ENCODE measurements at regions not wholly inside any gene's neighbourhood (a gene's known extent, or its start where the extent isn't known, plus 50 kb on each side); places are given as distances from the start of the nearest gene placed in this dataset.

GRCh38 chr11:19368726-19369375 lies 128.1 kb upstream of the E2F8 start:
- DNase-seq (ENCODE audit: low spot score), result no peak

GRCh38 chr11:19366992-19367709 lies 126.4 kb upstream of the E2F8 start:
- DNase-seq (ENCODE audit: low spot score), result no peak

GRCh38 chr11:19365743-19366410 lies 125.1 kb upstream of the E2F8 start:
- DNase-seq (ENCODE audit: low spot score), result no peak

- DNase-seq (ENCODE audit: low spot score), result peak; percentile 60
Measured at GRCh38 chr11:19359221-19360000, 118.7 kb upstream of the E2F8 start.

- DNase-seq (ENCODE audit: low spot score), result no peak
Measured at GRCh38 chr11:19357943-19358342, 117.2 kb upstream of the E2F8 start.

GRCh38 chr11:19355601-19356000 lies 114.9 kb upstream of the E2F8 start:
- no peak for DNase-seq (ENCODE audit: low spot score)

GRCh38 chr11:19353287-19353850 lies 112.6 kb upstream of the E2F8 start:
- DNase-seq (ENCODE audit: low spot score), result no peak

- DNase-seq (ENCODE audit: low spot score), result no peak
Measured at GRCh38 chr11:19352771-19353160, 112.0 kb upstream of the E2F8 start.

- no peak for DNase-seq (ENCODE audit: low spot score)
Measured at GRCh38 chr11:19352072-19352770, 111.5 kb upstream of the E2F8 start.

- DNase-seq (ENCODE audit: low spot score), result no peak
Measured at GRCh38 chr11:19351426-19351825, 110.7 kb upstream of the E2F8 start.

- no peak for DNase-seq (ENCODE audit: low spot score)
Measured at GRCh38 chr11:19350160-19350559, 109.4 kb upstream of the E2F8 start.

GRCh38 chr11:19349340-19350025 lies 108.7 kb upstream of the E2F8 start:
- no peak for DNase-seq (ENCODE audit: low spot score)

- DNase-seq (ENCODE audit: low spot score), result no peak
Measured at GRCh38 chr11:19347911-19348310, 107.2 kb upstream of the E2F8 start.

- peak; percentile 47 for DNase-seq (ENCODE audit: low spot score)
Measured at GRCh38 chr11:19345848-19346681, 105.3 kb upstream of the E2F8 start.

GRCh38 chr11:19345519-19345847 lies 104.7 kb upstream of the E2F8 start:
- peak; percentile 40 for DNase-seq (ENCODE audit: low spot score)

GRCh38 chr11:19344661-19345518 lies 104.1 kb upstream of the E2F8 start:
- DNase-seq (ENCODE audit: low spot score), result peak; percentile 72

- DNase-seq (ENCODE audit: low spot score), result no peak
Measured at GRCh38 chr11:19342036-19342435, 101.3 kb upstream of the E2F8 start.

- no peak for DNase-seq (ENCODE audit: low spot score)
Measured at GRCh38 chr11:19338375-19338774, 97.6 kb upstream of the E2F8 start.

- DNase-seq (ENCODE audit: low spot score), result no peak
Measured at GRCh38 chr11:19337779-19338178, 97.0 kb upstream of the E2F8 start.

All from AG08396 (cell line).